Osteoblast (primary cell): ENCODE measurements at regions not wholly inside any gene's neighbourhood (a gene's known extent, or its start where the extent isn't known, plus 50 kb on each side); places are given as distances from the start of the nearest gene placed in this dataset.
A peak's percentile ranks its signal among the peaks of the same experiment; 100 is the strongest.

Experiments used
- DNase-seq: peaks from one replicate; pipeline ENCODE4 v3.0.0; 2011; ENCODE audit warnings: low spot score, mixed read lengths; ENCODE audit not compliant: insufficient read length; ENCODE audit errors: missing footprints
- H2AFZ ChIP-seq: 2 replicates; pipeline ENCODE4 v1.6.0; 2011; ENCODE audit warnings: mild to moderate bottlenecking, low read length
- H3K27ac ChIP-seq: 2 replicates; pipeline ENCODE4 v1.5.1; 2011; ENCODE audit warnings: mild to moderate bottlenecking, low read depth, low read length, moderate library complexity
- H3K27me3 ChIP-seq: 2 replicates; pipeline ENCODE4 v1.6.0; 2012; ENCODE audit warnings: mild to moderate bottlenecking, control low read depth, inconsistent platforms, low read length, moderate library complexity; ENCODE audit not compliant: insufficient read depth
- H3K36me3 ChIP-seq: 2 replicates; pipeline ENCODE4 v1.5.1; 2011; ENCODE audit warnings: mild to moderate bottlenecking, low read length, control low read depth, moderate library complexity; ENCODE audit not compliant: insufficient read depth
- H3K4me1 ChIP-seq: 2 replicates; pipeline ENCODE4 v1.5.1; 2011; ENCODE audit warnings: mild to moderate bottlenecking, low read length, control low read depth, moderate library complexity; ENCODE audit not compliant: insufficient read depth
- H3K4me2 ChIP-seq: 2 replicates; pipeline ENCODE4 v1.6.0; 2011; ENCODE audit warnings: mild to moderate bottlenecking, low read length; ENCODE audit not compliant: insufficient read depth
- H3K4me3 ChIP-seq: fragments of 200-600 bp; sonication (generic); 3 replicates; pipeline ENCODE4 v1.5.1; 2012; ENCODE audit warnings: mild to moderate bottlenecking, low read length, inconsistent platforms; ENCODE audit not compliant: insufficient read depth
- H3K79me2 ChIP-seq: 2 replicates; pipeline ENCODE4 v1.6.0; 2012; ENCODE audit warnings: mild to moderate bottlenecking, low read length, control low read depth, inconsistent platforms; ENCODE audit not compliant: insufficient read depth
- H3K9me3 ChIP-seq: 2 replicates; pipeline ENCODE4 v1.5.1; 2011; ENCODE audit warnings: low read depth, low read length, control low read depth
- H4K20me1 ChIP-seq: 2 replicates; pipeline ENCODE4 v1.6.0; 2012; ENCODE audit warnings: mild to moderate bottlenecking, low read length, control low read depth; ENCODE audit not compliant: insufficient read depth
- TF ChIP-seq, protein P1 (sequence below): IDR thresholded peaks from 2 replicates; pipeline ENCODE4 v1.5.1; 2011; ENCODE audit warnings: mild to moderate bottlenecking, low read depth, low read length, moderate library complexity; ENCODE audit errors: extremely low read depth

DNA sequence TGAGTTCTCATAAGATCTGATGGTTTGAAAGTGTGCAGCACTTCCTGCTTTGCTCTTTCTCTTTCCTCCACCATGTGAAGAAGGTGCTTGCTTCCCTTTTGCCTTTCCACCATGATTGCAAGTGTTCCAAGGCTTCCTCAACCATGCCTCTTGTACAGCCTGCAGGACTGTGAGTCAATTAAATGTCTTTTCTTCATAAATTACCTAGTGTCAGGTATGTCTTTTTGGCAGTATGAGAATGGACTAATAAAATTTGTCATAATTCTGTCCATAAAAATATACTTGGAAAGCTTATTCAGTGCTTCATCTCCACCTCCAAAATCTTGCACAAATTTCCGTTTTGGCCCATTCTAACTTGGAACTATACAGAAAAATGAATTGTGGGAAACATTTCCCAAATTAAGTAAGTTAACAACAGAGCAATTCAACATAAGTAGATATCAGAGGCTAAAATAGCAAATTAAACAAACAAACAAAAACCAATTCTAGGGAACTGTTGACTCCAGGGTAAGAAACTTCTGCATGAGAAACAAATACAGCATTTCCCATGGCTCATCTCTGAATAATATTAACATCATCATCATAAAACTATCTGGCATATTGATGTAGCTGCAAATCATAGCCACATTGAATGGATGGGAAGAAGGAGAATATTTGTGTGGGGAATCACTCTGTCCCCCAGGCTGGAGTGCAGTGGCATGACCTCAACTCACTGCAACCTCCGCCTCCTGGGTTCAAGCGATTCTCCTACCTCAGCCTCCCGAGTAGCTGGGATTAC, 459.5 kb upstream of the FAR2 start:
- no peak overlapping the region for H3K4me3 ChIP-seq
- H3K79me2 ChIP-seq: no peaks in the 10 kb centered on the region
- no peak overlapping the region for H3K27ac ChIP-seq
- no peak overlapping the region for H2AFZ ChIP-seq
- no peaks in the 10 kb centered on the region for H3K27me3 ChIP-seq
- no peak overlapping the region for H3K4me2 ChIP-seq
- no peak for DNase-seq
- no peaks in the 10 kb centered on the region for H3K36me3 ChIP-seq
- no peaks in the 10 kb centered on the region for H3K9me3 ChIP-seq
- H3K4me1 ChIP-seq: no peaks in the 10 kb centered on the region
- TF ChIP-seq, protein P1, sequence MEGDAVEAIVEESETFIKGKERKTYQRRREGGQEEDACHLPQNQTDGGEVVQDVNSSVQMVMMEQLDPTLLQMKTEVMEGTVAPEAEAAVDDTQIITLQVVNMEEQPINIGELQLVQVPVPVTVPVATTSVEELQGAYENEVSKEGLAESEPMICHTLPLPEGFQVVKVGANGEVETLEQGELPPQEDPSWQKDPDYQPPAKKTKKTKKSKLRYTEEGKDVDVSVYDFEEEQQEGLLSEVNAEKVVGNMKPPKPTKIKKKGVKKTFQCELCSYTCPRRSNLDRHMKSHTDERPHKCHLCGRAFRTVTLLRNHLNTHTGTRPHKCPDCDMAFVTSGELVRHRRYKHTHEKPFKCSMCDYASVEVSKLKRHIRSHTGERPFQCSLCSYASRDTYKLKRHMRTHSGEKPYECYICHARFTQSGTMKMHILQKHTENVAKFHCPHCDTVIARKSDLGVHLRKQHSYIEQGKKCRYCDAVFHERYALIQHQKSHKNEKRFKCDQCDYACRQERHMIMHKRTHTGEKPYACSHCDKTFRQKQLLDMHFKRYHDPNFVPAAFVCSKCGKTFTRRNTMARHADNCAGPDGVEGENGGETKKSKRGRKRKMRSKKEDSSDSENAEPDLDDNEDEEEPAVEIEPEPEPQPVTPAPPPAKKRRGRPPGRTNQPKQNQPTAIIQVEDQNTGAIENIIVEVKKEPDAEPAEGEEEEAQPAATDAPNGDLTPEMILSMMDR: no peak
- H4K20me1 ChIP-seq: no peaks in the 10 kb centered on the region

GRCh38 chr12:28693565-28694219, 455.4 kb upstream of the FAR2 start:
- no peaks in the 10 kb centered on the region for H3K9me3 ChIP-seq
- H3K27ac ChIP-seq: no peak overlapping the region
- H4K20me1 ChIP-seq: no peaks in the 10 kb centered on the region
- H3K4me2 ChIP-seq: no peak overlapping the region
- H3K4me1 ChIP-seq: no peaks in the 10 kb centered on the region
- H2AFZ ChIP-seq: no peak overlapping the region
- no peaks in the 10 kb centered on the region for H3K36me3 ChIP-seq
- DNase-seq: peak; percentile 0
- TF ChIP-seq, protein P1: no peak
- H3K27me3 ChIP-seq: no peaks in the 10 kb centered on the region
- H3K79me2 ChIP-seq: no peaks in the 10 kb centered on the region
- no peak overlapping the region for H3K4me3 ChIP-seq

DNA sequence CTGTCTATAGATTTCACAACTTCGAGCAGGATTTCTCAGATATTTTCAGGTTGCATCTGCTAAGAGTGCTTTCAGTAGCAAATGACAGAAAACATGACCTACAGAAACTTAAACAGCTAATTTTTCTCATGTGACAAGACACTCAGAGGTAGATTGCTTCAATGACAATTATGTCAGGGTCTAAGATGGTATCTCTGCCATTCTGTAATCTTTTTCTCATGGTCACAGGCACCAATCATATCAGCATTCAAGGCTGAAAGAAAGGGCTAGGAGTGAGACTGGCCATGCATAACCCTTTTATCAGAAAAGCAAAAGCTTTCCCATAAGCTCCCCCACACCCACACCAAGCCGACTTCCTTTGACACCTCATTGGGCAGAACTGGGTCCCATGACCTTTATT, 450.5 kb upstream of the FAR2 start:
- no peak overlapping the region for H3K4me2 ChIP-seq

DNA sequence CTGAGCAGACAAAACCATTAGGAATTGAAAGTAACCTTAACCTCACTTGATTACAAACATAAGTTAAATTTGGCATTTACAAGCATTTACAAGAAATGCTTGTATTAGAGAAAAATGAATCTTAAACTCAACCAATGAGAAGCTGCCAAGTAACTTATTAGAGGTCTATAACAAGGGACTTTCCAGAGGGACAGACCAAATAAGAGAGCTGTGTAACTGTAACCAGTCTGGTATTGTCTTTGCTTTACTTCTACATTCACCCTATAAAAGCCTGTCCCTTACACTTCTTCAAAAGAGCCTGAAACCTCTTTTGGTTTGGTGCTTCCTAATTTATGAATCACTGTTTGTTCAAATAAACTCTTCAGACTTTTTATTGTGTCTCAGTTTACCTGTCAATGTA, 450.0 kb upstream of the FAR2 start:
- Histone ChIP-seq H3K4me2 (no peak overlapping the region), H3K36me3 (no peaks in the 10 kb centered on the region), H3K27ac (no peak overlapping the region), H3K9me3 (no peaks in the 10 kb centered on the region), H3K79me2 (no peaks in the 10 kb centered on the region), H3K27me3 (peaks cover 4% of the 10 kb centered on the region), H4K20me1 (no peaks in the 10 kb centered on the region), H3K4me1 (no peaks in the 10 kb centered on the region), H2AFZ (no peak overlapping the region), H3K4me3 (no peak overlapping the region)
- DNase-seq: no peak
- TF ChIP-seq, protein P1: no peak

More for the DNA sequence above, 450.5 kb upstream of the FAR2 start:
- peaks cover 4% of the 10 kb centered on the region for H3K27me3 ChIP-seq
- no peaks in the 10 kb centered on the region for H3K4me1 ChIP-seq
- H3K79me2 ChIP-seq: no peaks in the 10 kb centered on the region
- H3K4me3 ChIP-seq: no peak overlapping the region
- H2AFZ ChIP-seq: no peak overlapping the region
- no peak overlapping the region for H3K27ac ChIP-seq
- no peak for DNase-seq
- no peaks in the 10 kb centered on the region for H3K9me3 ChIP-seq
- TF ChIP-seq, protein P1: no peak
- no peaks in the 10 kb centered on the region for H4K20me1 ChIP-seq
- H3K36me3 ChIP-seq: no peaks in the 10 kb centered on the region
